ENCODE measurements at regions not wholly inside any gene's neighbourhood (a gene's known extent, or its start where the extent isn't known, plus 50 kb on each side); places are given as distances from the start of the nearest gene placed in this dataset.

DNA sequence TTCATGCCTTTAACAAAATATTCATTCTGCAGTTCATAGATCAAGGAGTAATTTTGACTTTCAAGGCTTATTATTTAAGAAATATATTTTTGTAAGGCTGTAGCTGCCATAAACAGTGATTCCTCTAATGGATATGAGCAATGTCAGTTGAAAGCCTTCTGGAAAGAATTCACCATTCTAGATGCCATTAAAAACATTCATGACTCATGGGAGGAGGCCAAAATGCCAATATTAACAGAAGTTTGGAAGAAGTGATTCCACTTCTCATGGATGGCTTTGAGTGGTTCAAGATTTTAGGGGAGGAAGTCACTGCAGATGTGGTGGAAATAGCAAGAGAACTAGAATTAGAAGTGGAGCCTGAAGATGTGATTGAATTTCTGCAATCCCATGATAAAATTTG is 229.1 kb downstream of the DEPDC1B start (continued):
- TF ChIP-seq, protein P1, sequence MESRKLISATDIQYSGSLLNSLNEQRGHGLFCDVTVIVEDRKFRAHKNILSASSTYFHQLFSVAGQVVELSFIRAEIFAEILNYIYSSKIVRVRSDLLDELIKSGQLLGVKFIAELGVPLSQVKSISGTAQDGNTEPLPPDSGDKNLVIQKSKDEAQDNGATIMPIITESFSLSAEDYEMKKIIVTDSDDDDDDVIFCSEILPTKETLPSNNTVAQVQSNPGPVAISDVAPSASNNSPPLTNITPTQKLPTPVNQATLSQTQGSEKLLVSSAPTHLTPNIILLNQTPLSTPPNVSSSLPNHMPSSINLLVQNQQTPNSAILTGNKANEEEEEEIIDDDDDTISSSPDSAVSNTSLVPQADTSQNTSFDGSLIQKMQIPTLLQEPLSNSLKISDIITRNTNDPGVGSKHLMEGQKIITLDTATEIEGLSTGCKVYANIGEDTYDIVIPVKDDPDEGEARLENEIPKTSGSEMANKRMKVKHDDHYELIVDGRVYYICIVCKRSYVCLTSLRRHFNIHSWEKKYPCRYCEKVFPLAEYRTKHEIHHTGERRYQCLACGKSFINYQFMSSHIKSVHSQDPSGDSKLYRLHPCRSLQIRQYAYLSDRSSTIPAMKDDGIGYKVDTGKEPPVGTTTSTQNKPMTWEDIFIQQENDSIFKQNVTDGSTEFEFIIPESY (IDR thresholded peaks at IDR 0.05): no peak
- no peak for TF ChIP-seq HNF4G (IDR thresholded peaks at IDR 0.05)

- Histone ChIP-seq H3K27me3 (ENCODE audit: control insufficient read depth in 4 of 4, insufficient read depth in 4 of 4, low read length in 3 of 4) (no peaks in the 10 kb centered on the region), H3K36me3 (ENCODE audit: control insufficient read depth in 4 of 4, insufficient read depth in 3 of 4, low read depth in 1 of 4, low read length in 3 of 4) (no peaks in the 10 kb centered on the region), H3K4me1 (ENCODE audit: control insufficient read depth in 4 of 4, insufficient read depth in 4 of 4, low read length in 3 of 4) (no peaks in the 10 kb centered on the region), H3K27ac (ENCODE audit: low read depth in 1 of 2, low read length in 2 of 2) (no peak overlapping the region), H3K9me3 (ENCODE audit: control insufficient read depth in 4 of 4, low read length in 3 of 4) (no peaks in the 10 kb centered on the region), H3K9ac (ENCODE audit: low read depth in 1 of 2, low read length in 2 of 2) (no peak overlapping the region), H3K4me3 (ENCODE audit: low read depth in 1 of 3, low read length in 3 of 3) (no peak overlapping the region)
- WGBS: 91% methylated on average over 1 of the region's 1 CpG
- no peak for DNase-seq (ENCODE audit: low spot score)
- TF ChIP-seq, protein P2, sequence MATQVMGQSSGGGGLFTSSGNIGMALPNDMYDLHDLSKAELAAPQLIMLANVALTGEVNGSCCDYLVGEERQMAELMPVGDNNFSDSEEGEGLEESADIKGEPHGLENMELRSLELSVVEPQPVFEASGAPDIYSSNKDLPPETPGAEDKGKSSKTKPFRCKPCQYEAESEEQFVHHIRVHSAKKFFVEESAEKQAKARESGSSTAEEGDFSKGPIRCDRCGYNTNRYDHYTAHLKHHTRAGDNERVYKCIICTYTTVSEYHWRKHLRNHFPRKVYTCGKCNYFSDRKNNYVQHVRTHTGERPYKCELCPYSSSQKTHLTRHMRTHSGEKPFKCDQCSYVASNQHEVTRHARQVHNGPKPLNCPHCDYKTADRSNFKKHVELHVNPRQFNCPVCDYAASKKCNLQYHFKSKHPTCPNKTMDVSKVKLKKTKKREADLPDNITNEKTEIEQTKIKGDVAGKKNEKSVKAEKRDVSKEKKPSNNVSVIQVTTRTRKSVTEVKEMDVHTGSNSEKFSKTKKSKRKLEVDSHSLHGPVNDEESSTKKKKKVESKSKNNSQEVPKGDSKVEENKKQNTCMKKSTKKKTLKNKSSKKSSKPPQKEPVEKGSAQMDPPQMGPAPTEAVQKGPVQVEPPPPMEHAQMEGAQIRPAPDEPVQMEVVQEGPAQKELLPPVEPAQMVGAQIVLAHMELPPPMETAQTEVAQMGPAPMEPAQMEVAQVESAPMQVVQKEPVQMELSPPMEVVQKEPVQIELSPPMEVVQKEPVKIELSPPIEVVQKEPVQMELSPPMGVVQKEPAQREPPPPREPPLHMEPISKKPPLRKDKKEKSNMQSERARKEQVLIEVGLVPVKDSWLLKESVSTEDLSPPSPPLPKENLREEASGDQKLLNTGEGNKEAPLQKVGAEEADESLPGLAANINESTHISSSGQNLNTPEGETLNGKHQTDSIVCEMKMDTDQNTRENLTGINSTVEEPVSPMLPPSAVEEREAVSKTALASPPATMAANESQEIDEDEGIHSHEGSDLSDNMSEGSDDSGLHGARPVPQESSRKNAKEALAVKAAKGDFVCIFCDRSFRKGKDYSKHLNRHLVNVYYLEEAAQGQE (IDR thresholded peaks at IDR 0.05): no peak
- TF ChIP-seq, protein P1 (IDR thresholded peaks at IDR 0.05): no peak
Observed at GRCh38 chr5:60469286-60469685, 230.7 kb downstream of the DEPDC1B start.

- Histone ChIP-seq H3K27me3 (ENCODE audit: control insufficient read depth in 4 of 4, insufficient read depth in 4 of 4, low read length in 3 of 4) (no peaks in the 10 kb centered on the region), H3K4me3 (ENCODE audit: low read depth in 1 of 3, low read length in 3 of 3) (no peak overlapping the region), H3K9me3 (ENCODE audit: control insufficient read depth in 4 of 4, low read length in 3 of 4) (no peaks in the 10 kb centered on the region), H3K4me1 (ENCODE audit: control insufficient read depth in 4 of 4, insufficient read depth in 4 of 4, low read length in 3 of 4) (no peaks in the 10 kb centered on the region), H3K36me3 (ENCODE audit: control insufficient read depth in 4 of 4, insufficient read depth in 3 of 4, low read depth in 1 of 4, low read length in 3 of 4) (no peaks in the 10 kb centered on the region), H3K9ac (ENCODE audit: low read depth in 1 of 2, low read length in 2 of 2) (no peak overlapping the region), H3K27ac (ENCODE audit: low read depth in 1 of 2, low read length in 2 of 2) (no peak overlapping the region)
- TF ChIP-seq GABPA (IDR thresholded peaks at IDR 0.05 in 1 of 2, conservative IDR thresholded peaks at IDR 0.05 in 1 of 2): no peak
- 25% methylated on average over 5 of the region's 5 CpGs for WGBS
- no peak for DNase-seq (ENCODE audit: low spot score)
Observed at GRCh38 chr5:60463179-60463868, 236.6 kb downstream of the DEPDC1B start.

- Histone ChIP-seq H3K27ac (ENCODE audit: low read depth in 1 of 2, low read length in 2 of 2) (no peak overlapping the region), H3K36me3 (ENCODE audit: control insufficient read depth in 4 of 4, insufficient read depth in 3 of 4, low read depth in 1 of 4, low read length in 3 of 4) (no peaks in the 10 kb centered on the region), H3K4me1 (ENCODE audit: control insufficient read depth in 4 of 4, insufficient read depth in 4 of 4, low read length in 3 of 4) (no peaks in the 10 kb centered on the region), H3K9ac (ENCODE audit: low read depth in 1 of 2, low read length in 2 of 2) (no peak overlapping the region), H3K9me3 (ENCODE audit: control insufficient read depth in 4 of 4, low read length in 3 of 4) (no peaks in the 10 kb centered on the region), H3K27me3 (ENCODE audit: control insufficient read depth in 4 of 4, insufficient read depth in 4 of 4, low read length in 3 of 4) (no peaks in the 10 kb centered on the region), H3K4me3 (ENCODE audit: low read depth in 1 of 3, low read length in 3 of 3) (no peak overlapping the region)
- DNase-seq (ENCODE audit: low spot score): no peak
- 80% methylated on average over 7 of the region's 7 CpGs for WGBS
- TF ChIP-seq HNF4A (conservative IDR thresholded peaks at IDR 0.05) (no peak), NR2F2 (IDR thresholded peaks at IDR 0.05) (no peak), EGR1 (IDR thresholded peaks at IDR 0.05; ENCODE audit: low read depth in 2 of 2) (no peak), FOXA1 (IDR thresholded peaks at IDR 0.05) (no peak), TAF1 (conservative IDR thresholded peaks at IDR 0.05) (no peak), GABPA (IDR thresholded peaks at IDR 0.05 in 1 of 2, conservative IDR thresholded peaks at IDR 0.05 in 1 of 2) (no peak), FOXA2 (IDR thresholded peaks at IDR 0.05) (no peak)
- TF ChIP-seq, protein P2 (IDR thresholded peaks at IDR 0.05): no peak
- TF ChIP-seq, protein P1 (IDR thresholded peaks at IDR 0.05): no peak
Observed at GRCh38 chr5:60458666-60459065, 241.3 kb downstream of the DEPDC1B start.

Data from liver (tissue), 7 donors.